BJ (cell line): ENCODE measurements at regions not wholly inside any gene's neighbourhood (a gene's known extent, or its start where the extent isn't known, plus 50 kb on each side); places are given as distances from the start of the nearest gene placed in this dataset.

ENCODE experiments used
- CTCF ChIA-PET: fragments of 350-600 bp; formaldehyde crosslinking; extraction: SDS; loops from one replicate; lab custom pipeline; 2021; ENCODE audit warnings: antibody characterized with exemption, inconsistent platforms; lab: Yijun Ruan, JAX
- POLR2A ChIA-PET: fragments of 300-600 bp; sonication (Branson Sonifier 250); formaldehyde crosslinking; extraction: SDS; loops from one replicate; lab custom pipeline; 2021; ENCODE audit warnings: antibody characterized with exemption; lab: Charles Lee
- DNase-seq: peaks from one replicate; pipeline ENCODE4 v3.0.0-alpha.2; 2011; ENCODE audit warnings: low read depth
- H3K27me3 ChIP-seq: 2 replicates; pipeline ENCODE4 v1.6.0; 2011; ENCODE audit warnings: low read length; ENCODE audit not compliant: control insufficient read depth, insufficient read depth
- H3K36me3 ChIP-seq: 2 replicates; pipeline ENCODE4 v1.5.1; 2011; ENCODE audit warnings: low read length; ENCODE audit not compliant: control insufficient read depth, insufficient read depth
- H3K4me3 ChIP-seq: 2 replicates; pipeline ENCODE4 v1.5.1; 2011; ENCODE audit warnings: low read depth, mild to moderate bottlenecking, control low read depth, low read length
- TF ChIP-seq, protein P1 (sequence below): IDR thresholded peaks from 2 replicates; pipeline ENCODE4 v1.5.1; 2011; ENCODE audit warnings: low read depth, mild to moderate bottlenecking, control low read depth, inconsistent platforms, low read length, moderate library complexity; ENCODE audit not compliant: insufficient read depth

DNA sequence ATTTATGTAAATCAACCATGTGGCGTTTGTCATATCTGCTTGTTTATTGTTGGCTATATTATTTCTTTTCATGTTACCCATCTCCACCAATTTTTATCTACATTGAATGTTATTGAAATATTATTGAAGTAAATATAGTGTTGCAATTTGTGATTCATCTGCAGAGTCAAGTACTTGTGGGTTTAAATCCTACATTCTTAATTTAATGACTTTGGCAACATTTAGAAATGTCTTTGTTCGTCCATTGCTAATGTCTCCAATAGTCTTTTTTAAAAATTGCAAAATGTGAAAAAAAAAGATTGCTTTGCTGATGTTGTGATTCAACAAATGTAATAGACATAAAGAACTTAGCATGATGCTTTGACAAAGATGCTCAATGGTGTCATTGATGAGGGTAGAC lies 1572.8 kb upstream of the PIK3C3 start:
- no peak for DNase-seq
- H3K4me3 ChIP-seq, result no peak overlapping the region
- POLR2A ChIA-PET, result no interaction called here
- TF ChIP-seq, protein P1, sequence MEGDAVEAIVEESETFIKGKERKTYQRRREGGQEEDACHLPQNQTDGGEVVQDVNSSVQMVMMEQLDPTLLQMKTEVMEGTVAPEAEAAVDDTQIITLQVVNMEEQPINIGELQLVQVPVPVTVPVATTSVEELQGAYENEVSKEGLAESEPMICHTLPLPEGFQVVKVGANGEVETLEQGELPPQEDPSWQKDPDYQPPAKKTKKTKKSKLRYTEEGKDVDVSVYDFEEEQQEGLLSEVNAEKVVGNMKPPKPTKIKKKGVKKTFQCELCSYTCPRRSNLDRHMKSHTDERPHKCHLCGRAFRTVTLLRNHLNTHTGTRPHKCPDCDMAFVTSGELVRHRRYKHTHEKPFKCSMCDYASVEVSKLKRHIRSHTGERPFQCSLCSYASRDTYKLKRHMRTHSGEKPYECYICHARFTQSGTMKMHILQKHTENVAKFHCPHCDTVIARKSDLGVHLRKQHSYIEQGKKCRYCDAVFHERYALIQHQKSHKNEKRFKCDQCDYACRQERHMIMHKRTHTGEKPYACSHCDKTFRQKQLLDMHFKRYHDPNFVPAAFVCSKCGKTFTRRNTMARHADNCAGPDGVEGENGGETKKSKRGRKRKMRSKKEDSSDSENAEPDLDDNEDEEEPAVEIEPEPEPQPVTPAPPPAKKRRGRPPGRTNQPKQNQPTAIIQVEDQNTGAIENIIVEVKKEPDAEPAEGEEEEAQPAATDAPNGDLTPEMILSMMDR, result no peak
- no peaks in the 10 kb centered on the region for H3K36me3 ChIP-seq
- CTCF ChIA-PET, result no interaction called here
- no peaks in the 10 kb centered on the region for H3K27me3 ChIP-seq

DNA sequence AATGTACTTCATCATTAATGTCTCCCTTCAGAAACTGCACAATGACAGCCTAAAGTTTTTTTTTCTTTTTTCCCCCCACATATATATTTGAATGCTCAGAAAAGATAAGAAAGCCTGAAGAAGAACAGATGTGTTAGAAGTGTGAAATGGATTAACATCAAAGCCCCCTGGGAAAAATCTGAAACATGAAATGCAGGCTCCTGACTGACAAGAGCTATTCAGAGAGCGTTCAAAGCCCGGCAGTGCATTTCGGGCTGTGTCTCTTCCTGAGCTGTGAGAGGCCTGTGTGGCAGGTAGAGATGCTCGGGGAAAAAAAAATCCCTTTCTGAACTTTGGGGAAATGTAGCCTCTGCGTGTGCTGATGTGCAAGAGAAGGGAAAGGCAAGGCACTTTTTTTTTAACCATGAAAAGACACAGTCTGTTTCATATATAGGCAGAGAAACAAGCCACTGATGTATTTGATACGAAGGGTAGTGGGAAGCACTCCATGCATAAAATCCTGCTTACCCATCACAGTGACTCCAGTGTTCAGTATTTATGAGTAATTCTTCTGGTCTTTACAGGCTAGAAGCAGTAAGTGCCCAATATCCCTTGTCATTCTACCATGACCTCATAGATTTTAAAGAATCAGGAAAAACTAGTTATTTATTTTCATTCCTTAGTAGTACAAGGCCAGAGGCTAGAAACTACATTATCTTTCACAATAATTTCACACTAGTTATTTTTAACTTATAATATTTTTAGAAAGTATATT lies 1574.2 kb upstream of the PIK3C3 start:
- no peaks in the 10 kb centered on the region for H3K36me3 ChIP-seq
- no peak overlapping the region for H3K4me3 ChIP-seq
- TF ChIP-seq, protein P1, result no peak
- ChIA-PET CTCF (no interaction called here), POLR2A (no interaction called here)
- no peak for DNase-seq
- H3K27me3 ChIP-seq, result no peaks in the 10 kb centered on the region

DNA sequence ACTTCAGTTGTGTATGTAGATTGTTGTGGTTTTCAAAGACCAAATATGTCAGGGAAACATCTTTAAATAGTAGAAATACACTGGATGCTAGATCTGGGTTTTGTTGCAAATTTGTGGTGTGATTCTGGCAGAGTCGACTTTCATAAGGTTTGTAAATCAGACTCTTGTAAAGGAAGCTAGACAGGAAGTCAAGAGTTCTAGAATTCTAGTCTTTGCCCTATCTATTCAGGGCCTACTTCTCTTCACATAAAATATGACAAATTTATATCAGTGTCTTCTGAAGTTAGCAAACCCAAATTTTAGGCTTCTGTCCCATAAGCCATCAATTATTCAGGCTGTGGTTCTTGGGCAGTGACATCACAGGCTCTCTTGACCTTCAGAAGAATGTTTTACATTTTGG lies 1579.2 kb upstream of the PIK3C3 start:
- POLR2A ChIA-PET, result no interaction called here
- no peak for DNase-seq
- TF ChIP-seq, protein P1, result no peak
- Histone ChIP-seq H3K4me3 (no peak overlapping the region), H3K36me3 (no peaks in the 10 kb centered on the region), H3K27me3 (no peaks in the 10 kb centered on the region)
- CTCF ChIA-PET, result no interaction called here

DNA sequence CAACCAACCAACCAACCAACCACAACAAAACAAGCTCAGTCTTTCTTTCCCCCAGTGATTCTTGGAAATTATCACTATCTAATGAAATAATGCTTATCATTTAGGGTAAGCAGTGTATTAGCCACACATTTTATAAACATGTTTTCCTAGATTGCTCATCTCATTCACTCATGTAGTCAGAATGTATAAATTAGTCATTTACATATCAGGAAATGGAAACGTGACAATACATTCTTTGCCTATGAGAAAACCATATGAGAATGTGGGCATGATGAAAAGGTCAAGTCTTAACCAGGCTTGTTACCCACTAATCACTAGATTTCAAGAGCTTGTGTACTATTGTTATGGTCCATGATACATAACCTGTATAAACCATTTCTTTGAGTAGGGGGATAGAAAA lies 1583.4 kb upstream of the PIK3C3 start:
- H3K4me3 ChIP-seq, result no peak overlapping the region
- CTCF ChIA-PET, result no interaction called here
- DNase-seq, result peak; percentile 29
- POLR2A ChIA-PET, result no interaction called here
- TF ChIP-seq, protein P1, result no peak
- H3K36me3 ChIP-seq, result no peaks in the 10 kb centered on the region
- H3K27me3 ChIP-seq, result no peaks in the 10 kb centered on the region

DNA sequence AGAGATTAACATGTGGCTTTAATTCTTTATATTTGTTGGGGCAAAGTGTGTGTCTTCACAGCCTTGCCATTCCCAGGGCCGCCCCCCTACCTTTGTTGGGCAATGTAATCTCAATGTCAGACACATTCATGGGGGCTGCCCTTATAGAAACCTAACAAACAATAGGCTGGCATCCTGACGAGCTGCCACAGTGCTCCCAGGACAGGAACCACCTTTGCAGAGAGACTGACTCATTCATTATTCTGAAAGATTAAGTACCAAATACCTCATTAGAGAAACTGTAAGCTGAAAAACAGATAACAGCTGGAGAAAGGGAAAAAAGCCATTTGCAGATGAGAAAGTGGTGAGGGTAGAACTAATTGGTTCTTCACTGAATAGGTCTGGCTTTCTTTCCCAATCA lies 1587.5 kb upstream of the PIK3C3 start:
- TF ChIP-seq, protein P1, result no peak
- H3K36me3 ChIP-seq, result no peaks in the 10 kb centered on the region
- no peak overlapping the region for H3K4me3 ChIP-seq
- DNase-seq, result no peak
- ChIA-PET POLR2A (no interaction called here), CTCF (no interaction called here)
- no peaks in the 10 kb centered on the region for H3K27me3 ChIP-seq
